Esophagus squamous epithelium (tissue), 5 donors: ENCODE measurements at regions not wholly inside any gene's neighbourhood (a gene's known extent, or its start where the extent isn't known, plus 50 kb on each side); places are given as distances from the start of the nearest gene placed in this dataset.

ENCODE experiments used
- DNase-seq: peaks from one replicate; lab custom pipeline; 2025; lab: John Stamatoyannopoulos, UW
- H3K27ac ChIP-seq, 4 donors: fragments of 200-600 bp; sonication (generic); one replicate each; pipeline ENCODE4 v1.5.1; 2016 to 2019; ENCODE audit warnings: mild to moderate bottlenecking in 1 of 4
- H3K27me3 ChIP-seq, 4 donors: fragments of 200-600 bp; sonication (generic); 1 replicate in 3 of 4; 2 replicates in 1 of 4; pipeline versions ENCODE4 v1.5.1 to v1.6.0; 2017 to 2021; ENCODE audit warnings: antibody characterized with exemption in 1 of 4
- H3K36me3 ChIP-seq, 3 donors: fragments of 200-600 bp; sonication (generic); one replicate each; pipeline ENCODE4 v1.5.1; 2016 to 2019
- H3K4me1 ChIP-seq, 3 donors: fragments of 200-600 bp; sonication (generic); one replicate each; pipeline ENCODE4 v1.5.1; 2017 to 2019
- H3K4me3 ChIP-seq, 4 donors: fragments of 200-600 bp; sonication (generic); 1 replicate in 3 of 4; 2 replicates in 1 of 4; pipeline ENCODE4 v1.5.1; 2016 to 2019; ENCODE audit warnings: mild to moderate bottlenecking in 2 of 4, moderate library complexity in 1 of 4
- H3K9me3 ChIP-seq, 3 donors: fragments of 200-600 bp; sonication (generic); one replicate each; pipeline ENCODE4 v1.5.1; 2016 to 2019
- CTCF ChIP-seq, 6 experiments: fragments of 450-650 bp in 4 of 6; fragments of 200-600 bp in 2 of 6; sonication (generic) in 2 of 6; IDR thresholded peaks; one replicate each; pipeline ENCODE4 v1.5.1; 2016 to 2019; ENCODE audit warnings: antibody characterized with exemption in 6 of 6, mild to moderate bottlenecking in 4 of 6, moderate library complexity in 4 of 6
- POLR2A ChIP-seq, 4 donors: fragments of 450-650 bp; IDR thresholded peaks; one replicate each; pipeline ENCODE4 v1.6.1; 2017; ENCODE audit warnings: antibody characterized with exemption in 4 of 4, mild to moderate bottlenecking in 4 of 4, moderate library complexity in 3 of 4
- WGBS, 2 donors: methylation state at CpG; one replicate each; pipeline ENCODE4 v1.1.5; 2018; 5-methylcytosine and 5-hydroxymethylcytosine counted together
- intact Hi-C: fragments of 100-400 bp; cut with DNase I; formaldehyde crosslinking; loops from one replicate; pipeline ENCODE4 v1.15.0; 2022
- donor health status: DM: yes; HTN: yes; CAD: no.

DNA sequence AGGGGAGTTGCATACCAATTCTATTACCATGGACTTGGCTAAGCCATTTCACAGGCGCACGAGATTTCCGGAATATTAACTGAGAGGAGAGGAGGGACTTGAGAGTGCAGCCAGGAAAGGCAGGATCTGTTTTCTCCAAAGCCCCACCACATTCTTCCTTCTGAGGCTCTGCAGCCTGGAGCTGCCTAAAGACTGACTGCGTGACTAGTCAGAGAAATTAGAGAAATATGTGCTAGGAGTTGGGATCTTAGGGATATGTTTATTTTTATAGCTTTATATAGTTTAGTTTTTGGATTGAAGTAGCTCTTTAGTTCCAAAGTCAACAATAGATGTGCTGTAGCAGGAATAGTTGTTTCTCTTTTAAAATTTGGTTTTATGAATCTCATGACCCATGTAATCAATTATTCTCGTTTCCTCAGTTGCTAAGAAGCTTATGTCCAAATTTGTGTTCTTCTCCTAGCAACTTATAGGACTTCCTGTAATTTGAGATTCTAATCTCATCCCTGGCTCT, 300.1 kb upstream of the DDX53 start:
- Histone ChIP-seq H3K4me3 (no peak overlapping the region), H3K36me3 (no peaks in the 10 kb centered on the region), H3K4me1 (no peaks in the 10 kb centered on the region), H3K27me3 (peaks cover 0 to 3% (median 0%) of the 10 kb centered on the region in 4 donors), H3K27ac (peak overlapping the region in 1 of 4 donors; percentile 11), H3K9me3 (no peaks in the 10 kb centered on the region)
- no peak for TF ChIP-seq POLR2A (IDR thresholded peaks at IDR 0.05)
- no peak for TF ChIP-seq CTCF (IDR thresholded peaks at IDR 0.05)
- intact Hi-C loops, result no loop called here
- 15 to 40% methylated on average over 5 of the region's 5 CpGs for WGBS, 2 donors
- no peak for DNase-seq

DNA sequence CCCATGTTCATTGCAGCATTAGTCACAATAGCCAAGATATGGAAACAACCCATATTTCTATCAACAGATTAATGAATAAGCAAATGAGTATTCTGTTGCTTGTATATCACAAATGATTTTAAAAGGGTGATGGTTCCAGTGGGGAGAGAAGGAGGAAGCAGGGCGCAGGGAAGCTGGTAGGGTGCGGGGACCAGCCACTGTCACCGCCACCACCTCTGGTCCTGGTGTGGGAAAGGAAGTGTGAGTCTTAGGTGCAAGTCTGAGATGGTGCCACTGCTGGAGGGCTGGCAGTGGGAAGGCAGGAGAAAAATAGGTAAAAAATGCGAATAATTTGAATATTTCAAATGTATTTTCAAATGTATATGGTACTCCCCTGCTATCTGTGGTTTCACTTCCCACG, 286.8 kb upstream of the DDX53 start:
- H3K4me1 ChIP-seq, result no peaks in the 10 kb centered on the region
- H3K4me3 ChIP-seq, result no peak overlapping the region
- no peaks in the 10 kb centered on the region for H3K27me3 ChIP-seq
- TF ChIP-seq POLR2A (IDR thresholded peaks at IDR 0.05) (no peak), CTCF (IDR thresholded peaks at IDR 0.05) (no peak)
- DNase-seq, result no peak
- intact Hi-C loops, result no loop called here
- H3K27ac ChIP-seq, result no peak overlapping the region
- H3K36me3 ChIP-seq, result no peaks in the 10 kb centered on the region
- no peaks in the 10 kb centered on the region for H3K9me3 ChIP-seq
- WGBS, 2 donors, result 74 to 88% methylated on average over 5 of the region's 5 CpGs

DNA sequence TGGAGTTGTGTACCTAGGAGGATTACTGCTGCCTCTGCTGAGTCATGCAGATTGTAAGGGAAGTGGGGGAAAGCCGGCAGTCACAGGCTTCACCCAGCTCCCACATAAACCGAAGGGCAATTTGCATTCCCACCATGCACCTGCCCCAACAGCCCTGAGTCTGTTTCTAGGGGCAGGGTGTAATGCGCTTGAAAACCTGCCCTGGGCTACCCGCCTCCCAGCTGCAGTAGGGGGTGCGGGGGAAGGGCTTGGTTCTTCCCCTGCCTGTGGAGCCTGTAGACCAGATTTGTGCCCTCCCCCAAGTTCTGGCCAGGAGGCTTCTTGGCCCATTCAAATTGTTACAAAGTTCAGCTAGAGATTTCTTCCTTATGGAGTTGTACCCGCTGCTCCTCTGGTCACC, 269.2 kb upstream of the DDX53 start:
- intact Hi-C loops, result no loop called here
- Histone ChIP-seq H3K27me3 (no peaks in the 10 kb centered on the region), H3K4me1 (no peaks in the 10 kb centered on the region), H3K9me3 (no peaks in the 10 kb centered on the region), H3K4me3 (no peak overlapping the region), H3K27ac (no peak overlapping the region), H3K36me3 (no peaks in the 10 kb centered on the region)
- TF ChIP-seq CTCF (IDR thresholded peaks at IDR 0.05) (no peak), POLR2A (IDR thresholded peaks at IDR 0.05) (no peak)
- DNase-seq, result no peak
- WGBS, 2 donors, result 80 to 100% methylated on average over 1 of the region's 6 CpGs

- TF ChIP-seq CTCF (IDR thresholded peaks at IDR 0.05) (no peak), POLR2A (IDR thresholded peaks at IDR 0.05) (no peak)
- 55 to 64% methylated on average over 2 of the region's 2 CpGs for WGBS, 2 donors
- Histone ChIP-seq H3K4me3 (no peak overlapping the region), H3K4me1 (no peaks in the 10 kb centered on the region), H3K36me3 (no peaks in the 10 kb centered on the region), H3K27ac (no peak overlapping the region), H3K9me3 (no peaks in the 10 kb centered on the region), H3K27me3 (no peaks in the 10 kb centered on the region)
- DNase-seq, result no peak
- intact Hi-C loops, result no loop called here
Observed at GRCh38 chrX:22737541-22737940, 262.2 kb upstream of the DDX53 start.

- 44 to 52% methylated on average over 3 of the region's 3 CpGs for WGBS, 2 donors
- TF ChIP-seq POLR2A (IDR thresholded peaks at IDR 0.05) (no peak), CTCF (IDR thresholded peaks at IDR 0.05) (no peak)
- no peak overlapping the region for H3K27ac ChIP-seq
- no peaks in the 10 kb centered on the region for H3K27me3 ChIP-seq
- intact Hi-C loops, result no loop called here
- H3K36me3 ChIP-seq, result no peaks in the 10 kb centered on the region
- no peaks in the 10 kb centered on the region for H3K9me3 ChIP-seq
- no peak overlapping the region for H3K4me3 ChIP-seq
- DNase-seq, result no peak
- no peaks in the 10 kb centered on the region for H3K4me1 ChIP-seq
Observed at GRCh38 chrX:22739276-22739675, 260.5 kb upstream of the DDX53 start.
